B cell (primary cell): ENCODE measurements at regions not wholly inside any gene's neighbourhood (a gene's known extent, or its start where the extent isn't known, plus 50 kb on each side); places are given as distances from the start of the nearest gene placed in this dataset.

Source experiments
- EZH2 ChIP-seq: IDR thresholded peaks from 2 replicates; pipeline ENCODE4 v1.6.1; 2012; ENCODE audit warnings: borderline replicate concordance, low read depth, mild to moderate bottlenecking, moderate library complexity, low read length; ENCODE audit not compliant: insufficient read depth, poor library complexity, severe bottlenecking
- TF ChIP-seq, protein P1 (sequence below): fragments of 200-600 bp; IDR thresholded peaks from one replicate; pipeline ENCODE4 v1.8.0; 2022; ENCODE audit warnings: antibody characterized with exemption, mild to moderate bottlenecking

DNA sequence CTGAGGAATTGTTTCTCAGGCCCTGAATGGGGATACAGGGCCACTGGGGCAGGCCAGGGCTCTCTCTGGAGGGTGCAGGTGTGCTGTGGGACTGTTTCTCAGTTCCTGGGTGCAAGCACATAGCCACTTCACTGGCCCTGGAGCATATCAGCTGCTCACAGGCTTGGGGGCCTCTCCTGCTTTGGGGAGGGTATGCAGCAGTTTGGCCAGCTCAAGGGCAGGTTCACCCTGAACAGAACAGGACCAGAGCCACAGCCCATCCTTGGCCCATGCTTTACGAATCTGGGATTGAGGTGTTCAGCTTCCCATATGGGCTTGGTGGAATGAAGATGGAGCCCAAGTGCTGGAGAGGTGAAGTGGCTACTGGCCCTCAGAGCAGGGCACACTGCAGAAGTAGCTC, 186.5 kb downstream of the FBXO8 start:
- TF ChIP-seq, protein P1, sequence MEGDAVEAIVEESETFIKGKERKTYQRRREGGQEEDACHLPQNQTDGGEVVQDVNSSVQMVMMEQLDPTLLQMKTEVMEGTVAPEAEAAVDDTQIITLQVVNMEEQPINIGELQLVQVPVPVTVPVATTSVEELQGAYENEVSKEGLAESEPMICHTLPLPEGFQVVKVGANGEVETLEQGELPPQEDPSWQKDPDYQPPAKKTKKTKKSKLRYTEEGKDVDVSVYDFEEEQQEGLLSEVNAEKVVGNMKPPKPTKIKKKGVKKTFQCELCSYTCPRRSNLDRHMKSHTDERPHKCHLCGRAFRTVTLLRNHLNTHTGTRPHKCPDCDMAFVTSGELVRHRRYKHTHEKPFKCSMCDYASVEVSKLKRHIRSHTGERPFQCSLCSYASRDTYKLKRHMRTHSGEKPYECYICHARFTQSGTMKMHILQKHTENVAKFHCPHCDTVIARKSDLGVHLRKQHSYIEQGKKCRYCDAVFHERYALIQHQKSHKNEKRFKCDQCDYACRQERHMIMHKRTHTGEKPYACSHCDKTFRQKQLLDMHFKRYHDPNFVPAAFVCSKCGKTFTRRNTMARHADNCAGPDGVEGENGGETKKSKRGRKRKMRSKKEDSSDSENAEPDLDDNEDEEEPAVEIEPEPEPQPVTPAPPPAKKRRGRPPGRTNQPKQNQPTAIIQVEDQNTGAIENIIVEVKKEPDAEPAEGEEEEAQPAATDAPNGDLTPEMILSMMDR: no peak
- no peak for TF ChIP-seq EZH2
